Cardiac septum (tissue), 1 donor: ENCODE measurements at regions not wholly inside any gene's neighbourhood (a gene's known extent, or its start where the extent isn't known, plus 50 kb on each side); places are given as distances from the start of the nearest gene placed in this dataset.

Experiments
- DNase-seq: peaks from one replicate; pipeline ENCODE4 v3.0.0-alpha.2; 2020; ENCODE audit warnings: low spot score
- intact Hi-C: fragments of 100-400 bp; cut with DNase I; formaldehyde crosslinking; loops from one replicate; pipeline ENCODE4 v1.14.0; 2022
- donor health status: DM: no; HTN: no; CAD: no.

- intact Hi-C loops, result no loop called here
- DNase-seq, result no peak
Observed at GRCh38 chr3:150022381-150023238, 51.9 kb upstream of the PFN2 start.

GRCh38 chr3:150020527-150020926, 49.8 kb upstream of the PFN2 start:
- no peak for DNase-seq
- intact Hi-C loops, result no loop called here
